Heart left ventricle (tissue), 16 donors: ENCODE measurements at regions not wholly inside any gene's neighbourhood (a gene's known extent, or its start where the extent isn't known, plus 50 kb on each side); places are given as distances from the start of the nearest gene placed in this dataset.
"Not testable (repeated sequence)": the region's sequence is repeated elsewhere in the genome, so short reads cannot be mapped to it uniquely, and the experiment has no call there.

Experiments
- ATAC-seq, 4 donors: fragments of 200-7000 bp; cut with Tn5 transposase; one replicate each; pipeline ENCODE4 v1.9.1; 2020 to 2022; ENCODE audit warnings: moderate library complexity in 4 of 4, mild to moderate bottlenecking in 3 of 4, moderate number of reproducible peaks in 1 of 4
- DNase-seq, 5 donors: peaks; one replicate each; pipeline ENCODE4 v3.0.0-alpha.2; 2020
- H3K27ac ChIP-seq, 12 donors: fragments of 200-600 bp; sonication (generic) in 4 of 12; one replicate each; pipeline versions ENCODE4 v1.5.0 to v1.8.0; 2016 to 2022; ENCODE audit warnings: mild to moderate bottlenecking in 2 of 12
- H3K27me3 ChIP-seq, 9 donors: fragments of 200-600 bp; sonication (generic) in 2 of 9; one replicate each; pipeline versions ENCODE4 v1.5.1 to v1.8.0; 2016 to 2022; ENCODE audit warnings: mild to moderate bottlenecking in 3 of 9
- H3K36me3 ChIP-seq, 9 donors: fragments of 200-600 bp; sonication (generic) in 2 of 9; one replicate each; pipeline versions ENCODE4 v1.5.0 to v1.8.0; 2018 to 2022; ENCODE audit warnings: mild to moderate bottlenecking in 2 of 9
- H3K4me1 ChIP-seq, 12 donors: fragments of 200-600 bp; sonication (generic) in 4 of 12; one replicate each; pipeline versions ENCODE4 v1.5.0 to v1.8.0; 2016 to 2022; ENCODE audit warnings: mild to moderate bottlenecking in 3 of 12
- H3K4me3 ChIP-seq, 12 donors: fragments of 200-600 bp; sonication (generic) in 4 of 12; one replicate each; pipeline versions ENCODE4 v1.5.0 to v1.8.0; 2017 to 2022; ENCODE audit warnings: mild to moderate bottlenecking in 9 of 12, moderate library complexity in 4 of 12
- H3K9me3 ChIP-seq, 12 donors: fragments of 200-600 bp; sonication (generic) in 4 of 12; one replicate each; pipeline versions ENCODE4 v1.5.0 to v1.8.0; 2016 to 2022; ENCODE audit warnings: mild to moderate bottlenecking in 1 of 12
- POLR2A ChIP-seq, 2 donors: fragments of 450-650 bp; IDR thresholded peaks; one replicate each; pipeline ENCODE4 v1.6.1; 2017; ENCODE audit warnings: antibody characterized with exemption in 2 of 2, mild to moderate bottlenecking in 2 of 2, moderate library complexity in 2 of 2
- WGBS, 4 donors: extraction: QIAGEN DNeasy Blood & Tissue Kit in 2 of 4; methylation state at CpG; one replicate each; pipeline versions ENCODE4 v1.1.5 to v1.1.7; 2013 to 2018; 5-methylcytosine and 5-hydroxymethylcytosine counted together
- intact Hi-C, 10 donors: fragments of 100-400 bp; cut with DNase I; formaldehyde crosslinking; loops; one replicate each; pipeline versions ENCODE4 v1.11.1 to v1.14.2; 2022
- TF ChIP-seq, protein P1 (sequence below), 12 donors: fragments of 200-600 bp; sonication (generic) in 4 of 12; IDR thresholded peaks; one replicate each; pipeline versions ENCODE4 v1.5.0 to v1.8.0; 2018 to 2022; ENCODE audit warnings: antibody characterized with exemption in 12 of 12, mild to moderate bottlenecking in 5 of 12
- donor health status: ischemic (EF 13 %, LVEDD 7.1; RV severe dilation, severe dysfunction).
- donor health status: healthy with polysubstance abuse.
- donor health status: DM: no; HTN: yes; CAD: no.
- donor health status: DM: no; HTN: no; CAD: no.
- donor health status: ischemic (EF 25% LVEDD 6.9; RV normal size, moderate dysfunction).
- donor health status: ischemic (EF 25% LVEDD 5.7; RV mildly dilated, moderate dysfunction).
- donor health status: healthy.
- donor health status: DM: yes; HTN: yes; CAD: no.
- donor health status: ischemic (EF 35%, LVEDD 5.7; RV mildly dilated, moderate dysfunction).
- donor health status: nonischemic (EF 11% LVEDD 7.7; RV severe dilation, severe dysfunction).
- donor health status: DM: yes; HTN: yes; CAD: no.
- donor health status: PGD.
- donor health status: ischemic (EF 29% LVEDD 5.4; RV normal size, mild dysfunction).
- donor health status: nonischemic (EF 23%, LVEDD 6.1; RV moderate dilation, normal function).

DNA sequence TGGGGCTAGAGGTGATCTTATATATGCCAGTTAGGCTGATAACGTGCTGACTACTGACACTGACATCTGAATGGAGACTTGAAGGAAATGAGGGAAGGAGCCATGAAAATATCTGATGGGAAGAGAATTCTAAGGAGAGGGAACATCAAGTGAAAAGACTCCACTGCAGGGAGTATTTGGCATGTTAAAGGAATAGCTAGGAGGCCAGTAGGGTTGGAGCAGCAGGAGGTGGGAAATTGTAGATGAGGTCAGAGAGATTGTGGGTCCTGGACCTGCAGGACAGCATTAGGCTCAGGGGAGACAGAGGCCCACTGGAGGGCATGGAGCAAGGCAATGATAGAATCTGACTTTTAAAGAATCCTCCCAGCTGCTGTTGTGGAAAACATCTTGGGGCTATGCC lies 55.8 kb upstream of the NSUN7 start:
- no peak for ATAC-seq
- Histone ChIP-seq H3K27ac (no peak overlapping the region), H3K9me3 (peaks cover 0 to 10% (median 0%) of the 10 kb centered on the region in 12 donors), H3K4me1 (no peaks in the 10 kb centered on the region), H3K4me3 (no peak overlapping the region), H3K36me3 (no peaks in the 10 kb centered on the region), H3K27me3 (peaks cover 0 to 16% (median 0%) of the 10 kb centered on the region in 9 donors)
- 7 to 23% (median 16%) methylated on average over 1 of the region's 1 CpG for WGBS, 4 donors
- no peak for DNase-seq
- TF ChIP-seq, protein P1, sequence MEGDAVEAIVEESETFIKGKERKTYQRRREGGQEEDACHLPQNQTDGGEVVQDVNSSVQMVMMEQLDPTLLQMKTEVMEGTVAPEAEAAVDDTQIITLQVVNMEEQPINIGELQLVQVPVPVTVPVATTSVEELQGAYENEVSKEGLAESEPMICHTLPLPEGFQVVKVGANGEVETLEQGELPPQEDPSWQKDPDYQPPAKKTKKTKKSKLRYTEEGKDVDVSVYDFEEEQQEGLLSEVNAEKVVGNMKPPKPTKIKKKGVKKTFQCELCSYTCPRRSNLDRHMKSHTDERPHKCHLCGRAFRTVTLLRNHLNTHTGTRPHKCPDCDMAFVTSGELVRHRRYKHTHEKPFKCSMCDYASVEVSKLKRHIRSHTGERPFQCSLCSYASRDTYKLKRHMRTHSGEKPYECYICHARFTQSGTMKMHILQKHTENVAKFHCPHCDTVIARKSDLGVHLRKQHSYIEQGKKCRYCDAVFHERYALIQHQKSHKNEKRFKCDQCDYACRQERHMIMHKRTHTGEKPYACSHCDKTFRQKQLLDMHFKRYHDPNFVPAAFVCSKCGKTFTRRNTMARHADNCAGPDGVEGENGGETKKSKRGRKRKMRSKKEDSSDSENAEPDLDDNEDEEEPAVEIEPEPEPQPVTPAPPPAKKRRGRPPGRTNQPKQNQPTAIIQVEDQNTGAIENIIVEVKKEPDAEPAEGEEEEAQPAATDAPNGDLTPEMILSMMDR (IDR thresholded peaks at IDR 0.05), result no peak
- TF ChIP-seq POLR2A (IDR thresholded peaks at IDR 0.05), result no peak
- intact Hi-C loops, result no loop called here

DNA sequence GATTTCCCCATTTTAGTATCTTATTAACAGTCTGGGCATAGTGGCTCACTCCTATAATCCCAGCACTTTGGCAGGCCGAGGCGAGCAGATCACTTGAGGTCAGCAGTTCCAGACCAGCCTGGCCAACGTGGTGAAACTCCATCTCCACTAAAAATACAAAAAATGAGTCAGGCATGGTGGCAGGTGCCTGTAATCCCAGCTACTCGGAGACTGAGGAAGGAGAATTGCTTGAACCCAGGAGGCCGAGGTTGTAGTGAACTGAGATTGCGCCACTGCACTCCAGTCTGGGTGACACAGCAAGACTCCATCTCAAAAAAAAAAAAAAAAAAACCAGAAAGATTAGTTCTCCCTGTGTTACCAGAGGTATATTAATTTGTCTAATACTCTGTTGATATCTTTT lies 52.3 kb upstream of the NSUN7 start:
- intact Hi-C loops, H3K9me3 ChIP-seq, H3K27ac ChIP-seq, H3K27me3 ChIP-seq, DNase-seq, ATAC-seq, H3K4me1 ChIP-seq, H3K36me3 ChIP-seq, H3K4me3 ChIP-seq: not testable (repeated sequence)
- WGBS, 4 donors, result 85 to 93% (median 88%) methylated on average over 6 of the region's 6 CpGs

DNA sequence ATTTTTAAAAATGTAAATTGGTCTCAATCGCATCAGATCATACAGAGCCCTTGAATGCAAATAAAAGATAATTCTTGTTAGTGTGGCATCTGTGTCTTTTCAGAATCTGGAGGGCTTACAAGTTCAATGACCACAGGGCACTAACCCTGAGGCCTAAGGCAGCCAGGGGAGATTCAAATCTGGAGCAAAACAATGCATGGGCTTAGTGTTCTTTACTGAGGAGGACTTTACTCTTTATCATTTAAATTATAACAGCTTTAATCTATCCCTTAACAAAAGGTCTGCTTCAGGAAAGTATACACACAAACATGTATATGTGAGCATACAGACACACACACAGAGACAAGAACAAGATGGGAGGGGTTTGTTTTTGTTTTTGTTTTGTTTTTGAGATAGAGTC lies 51.0 kb upstream of the NSUN7 start:
- TF ChIP-seq, protein P1 (IDR thresholded peaks at IDR 0.05), result no peak
- no peak for TF ChIP-seq POLR2A (IDR thresholded peaks at IDR 0.05)
- intact Hi-C loops, result no loop called here

DNA sequence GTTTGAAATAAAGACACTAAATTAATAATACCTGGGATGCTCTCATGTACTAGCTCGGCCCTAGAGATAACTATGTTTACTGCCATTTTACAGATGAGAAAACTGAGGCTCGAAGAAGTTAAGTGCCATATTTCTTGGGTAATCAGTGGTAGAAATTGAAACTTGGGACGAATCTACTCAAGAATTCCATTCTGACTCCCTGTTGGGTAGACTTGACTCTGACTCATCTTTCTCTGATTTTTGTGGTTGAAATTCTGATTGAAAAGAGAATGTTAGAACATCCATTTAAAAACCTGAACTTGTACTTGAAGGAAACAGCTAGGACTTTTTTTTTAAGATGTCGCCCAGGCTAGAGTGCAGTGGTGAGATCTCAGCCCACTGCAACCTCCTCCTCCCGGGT lies 50.1 kb upstream of the NSUN7 start:
- no peak for DNase-seq
- no peak for ATAC-seq
- intact Hi-C loops, result no loop called here
- 86 to 91% (median 87%) methylated on average over 5 of the region's 5 CpGs for WGBS, 4 donors
- TF ChIP-seq POLR2A (IDR thresholded peaks at IDR 0.05), result no peak
- TF ChIP-seq, protein P1 (IDR thresholded peaks at IDR 0.05), result no peak
- no peaks in the 10 kb centered on the region for H3K4me1 ChIP-seq
- H3K27me3 ChIP-seq, result no peaks in the 10 kb centered on the region
- H3K4me3 ChIP-seq, result no peak overlapping the region
- no peaks in the 10 kb centered on the region for H3K36me3 ChIP-seq
- H3K9me3 ChIP-seq, result no peaks in the 10 kb centered on the region
- H3K27ac ChIP-seq, result no peak overlapping the region

More for the DNA sequence above, 51.0 kb upstream of the NSUN7 start:
- Histone ChIP-seq H3K4me1 (no peaks in the 10 kb centered on the region), H3K4me3 (no peak overlapping the region), H3K27ac (no peak overlapping the region), H3K36me3 (no peaks in the 10 kb centered on the region), H3K9me3 (no peaks in the 10 kb centered on the region), H3K27me3 (peaks cover 0 to 4% (median 0%) of the 10 kb centered on the region in 9 donors)
- ATAC-seq (no peak), DNase-seq (no peak)
- 87 to 90% (median 89%) methylated on average over 1 of the region's 1 CpG for WGBS, 4 donors
